ENCODE measurements at regions not wholly inside any gene's neighbourhood (a gene's known extent, or its start where the extent isn't known, plus 50 kb on each side); places are given as distances from the start of the nearest gene placed in this dataset.

DNA sequence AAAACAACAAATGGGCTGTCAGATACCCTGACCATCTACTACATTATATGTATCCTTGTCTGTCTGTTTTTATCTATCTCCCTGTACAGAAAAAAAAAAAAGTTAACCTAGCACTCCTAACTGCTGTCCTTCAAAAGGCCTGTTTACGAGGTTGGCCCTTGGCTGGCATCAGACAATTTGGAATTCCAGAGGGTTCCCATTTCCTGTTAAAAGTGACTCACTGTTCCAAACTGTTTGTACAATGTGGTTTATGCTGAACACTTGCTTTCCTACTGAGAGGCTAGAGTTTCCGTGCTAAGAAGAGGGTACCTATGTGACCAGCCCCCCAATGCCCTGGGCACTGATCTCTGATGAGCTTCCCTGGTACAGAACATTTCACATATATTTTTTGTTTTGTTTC lies 65.9 kb upstream of the HMGXB4 start (continued):
- TF ChIP-seq, protein P1, sequence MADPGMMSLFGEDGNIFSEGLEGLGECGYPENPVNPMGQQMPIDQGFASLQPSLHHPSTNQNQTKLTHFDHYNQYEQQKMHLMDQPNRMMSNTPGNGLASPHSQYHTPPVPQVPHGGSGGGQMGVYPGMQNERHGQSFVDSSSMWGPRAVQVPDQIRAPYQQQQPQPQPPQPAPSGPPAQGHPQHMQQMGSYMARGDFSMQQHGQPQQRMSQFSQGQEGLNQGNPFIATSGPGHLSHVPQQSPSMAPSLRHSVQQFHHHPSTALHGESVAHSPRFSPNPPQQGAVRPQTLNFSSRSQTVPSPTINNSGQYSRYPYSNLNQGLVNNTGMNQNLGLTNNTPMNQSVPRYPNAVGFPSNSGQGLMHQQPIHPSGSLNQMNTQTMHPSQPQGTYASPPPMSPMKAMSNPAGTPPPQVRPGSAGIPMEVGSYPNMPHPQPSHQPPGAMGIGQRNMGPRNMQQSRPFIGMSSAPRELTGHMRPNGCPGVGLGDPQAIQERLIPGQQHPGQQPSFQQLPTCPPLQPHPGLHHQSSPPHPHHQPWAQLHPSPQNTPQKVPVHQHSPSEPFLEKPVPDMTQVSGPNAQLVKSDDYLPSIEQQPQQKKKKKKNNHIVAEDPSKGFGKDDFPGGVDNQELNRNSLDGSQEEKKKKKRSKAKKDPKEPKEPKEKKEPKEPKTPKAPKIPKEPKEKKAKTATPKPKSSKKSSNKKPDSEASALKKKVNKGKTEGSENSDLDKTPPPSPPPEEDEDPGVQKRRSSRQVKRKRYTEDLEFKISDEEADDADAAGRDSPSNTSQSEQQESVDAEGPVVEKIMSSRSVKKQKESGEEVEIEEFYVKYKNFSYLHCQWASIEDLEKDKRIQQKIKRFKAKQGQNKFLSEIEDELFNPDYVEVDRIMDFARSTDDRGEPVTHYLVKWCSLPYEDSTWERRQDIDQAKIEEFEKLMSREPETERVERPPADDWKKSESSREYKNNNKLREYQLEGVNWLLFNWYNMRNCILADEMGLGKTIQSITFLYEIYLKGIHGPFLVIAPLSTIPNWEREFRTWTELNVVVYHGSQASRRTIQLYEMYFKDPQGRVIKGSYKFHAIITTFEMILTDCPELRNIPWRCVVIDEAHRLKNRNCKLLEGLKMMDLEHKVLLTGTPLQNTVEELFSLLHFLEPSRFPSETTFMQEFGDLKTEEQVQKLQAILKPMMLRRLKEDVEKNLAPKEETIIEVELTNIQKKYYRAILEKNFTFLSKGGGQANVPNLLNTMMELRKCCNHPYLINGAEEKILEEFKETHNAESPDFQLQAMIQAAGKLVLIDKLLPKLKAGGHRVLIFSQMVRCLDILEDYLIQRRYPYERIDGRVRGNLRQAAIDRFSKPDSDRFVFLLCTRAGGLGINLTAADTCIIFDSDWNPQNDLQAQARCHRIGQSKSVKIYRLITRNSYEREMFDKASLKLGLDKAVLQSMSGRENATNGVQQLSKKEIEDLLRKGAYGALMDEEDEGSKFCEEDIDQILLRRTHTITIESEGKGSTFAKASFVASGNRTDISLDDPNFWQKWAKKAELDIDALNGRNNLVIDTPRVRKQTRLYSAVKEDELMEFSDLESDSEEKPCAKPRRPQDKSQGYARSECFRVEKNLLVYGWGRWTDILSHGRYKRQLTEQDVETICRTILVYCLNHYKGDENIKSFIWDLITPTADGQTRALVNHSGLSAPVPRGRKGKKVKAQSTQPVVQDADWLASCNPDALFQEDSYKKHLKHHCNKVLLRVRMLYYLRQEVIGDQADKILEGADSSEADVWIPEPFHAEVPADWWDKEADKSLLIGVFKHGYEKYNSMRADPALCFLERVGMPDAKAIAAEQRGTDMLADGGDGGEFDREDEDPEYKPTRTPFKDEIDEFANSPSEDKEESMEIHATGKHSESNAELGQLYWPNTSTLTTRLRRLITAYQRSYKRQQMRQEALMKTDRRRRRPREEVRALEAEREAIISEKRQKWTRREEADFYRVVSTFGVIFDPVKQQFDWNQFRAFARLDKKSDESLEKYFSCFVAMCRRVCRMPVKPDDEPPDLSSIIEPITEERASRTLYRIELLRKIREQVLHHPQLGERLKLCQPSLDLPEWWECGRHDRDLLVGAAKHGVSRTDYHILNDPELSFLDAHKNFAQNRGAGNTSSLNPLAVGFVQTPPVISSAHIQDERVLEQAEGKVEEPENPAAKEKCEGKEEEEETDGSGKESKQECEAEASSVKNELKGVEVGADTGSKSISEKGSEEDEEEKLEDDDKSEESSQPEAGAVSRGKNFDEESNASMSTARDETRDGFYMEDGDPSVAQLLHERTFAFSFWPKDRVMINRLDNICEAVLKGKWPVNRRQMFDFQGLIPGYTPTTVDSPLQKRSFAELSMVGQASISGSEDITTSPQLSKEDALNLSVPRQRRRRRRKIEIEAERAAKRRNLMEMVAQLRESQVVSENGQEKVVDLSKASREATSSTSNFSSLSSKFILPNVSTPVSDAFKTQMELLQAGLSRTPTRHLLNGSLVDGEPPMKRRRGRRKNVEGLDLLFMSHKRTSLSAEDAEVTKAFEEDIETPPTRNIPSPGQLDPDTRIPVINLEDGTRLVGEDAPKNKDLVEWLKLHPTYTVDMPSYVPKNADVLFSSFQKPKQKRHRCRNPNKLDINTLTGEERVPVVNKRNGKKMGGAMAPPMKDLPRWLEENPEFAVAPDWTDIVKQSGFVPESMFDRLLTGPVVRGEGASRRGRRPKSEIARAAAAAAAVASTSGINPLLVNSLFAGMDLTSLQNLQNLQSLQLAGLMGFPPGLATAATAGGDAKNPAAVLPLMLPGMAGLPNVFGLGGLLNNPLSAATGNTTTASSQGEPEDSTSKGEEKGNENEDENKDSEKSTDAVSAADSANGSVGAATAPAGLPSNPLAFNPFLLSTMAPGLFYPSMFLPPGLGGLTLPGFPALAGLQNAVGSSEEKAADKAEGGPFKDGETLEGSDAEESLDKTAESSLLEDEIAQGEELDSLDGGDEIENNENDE (IDR thresholded peaks at IDR 0.05; ENCODE audit: low read depth, low read length), result no peak
- TF ChIP-seq ERF (CRISPR knock-in tag; IDR thresholded peaks at IDR 0.05) (no peak), ZNF778 (CRISPR knock-in tag; IDR thresholded peaks at IDR 0.05) (no peak)
